ENCODE measurements at regions not wholly inside any gene's neighbourhood (a gene's known extent, or its start where the extent isn't known, plus 50 kb on each side); places are given as distances from the start of the nearest gene placed in this dataset.

DNA sequence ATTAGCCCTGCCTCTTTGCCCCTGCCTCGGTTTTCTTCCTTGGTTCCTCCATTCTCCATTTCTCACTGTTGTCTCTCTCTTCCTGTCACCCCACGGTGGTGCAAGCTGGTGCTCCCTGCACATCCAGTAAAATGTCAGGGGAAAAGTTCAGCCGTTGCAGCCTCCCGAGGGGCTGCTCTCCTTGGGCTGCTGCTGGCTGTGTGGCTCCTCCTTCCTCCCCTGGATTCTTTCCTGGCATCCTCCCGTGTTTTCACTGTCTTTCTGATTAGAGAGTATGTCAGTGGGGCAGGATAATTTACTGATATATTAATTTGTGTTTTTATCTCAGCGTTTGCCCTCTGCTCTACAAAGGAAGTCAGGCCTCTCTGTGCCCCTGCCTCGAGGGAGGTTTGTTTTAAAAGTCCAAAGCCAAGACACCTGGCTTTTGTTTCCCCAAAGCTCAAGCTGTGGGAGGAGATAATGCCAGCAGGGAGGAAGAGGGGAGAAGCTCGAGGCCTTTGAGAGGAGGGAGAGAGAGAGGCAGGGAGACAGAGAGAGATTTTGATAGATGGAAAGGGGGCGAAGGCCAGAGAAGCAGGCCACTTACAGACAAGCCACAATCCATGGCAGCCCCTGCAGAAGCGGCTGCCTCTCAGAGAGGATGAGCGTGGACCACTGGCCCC is 150.3 kb upstream of the NR2F2 start:
- no peak for TF ChIP-seq CTCF (conservative IDR thresholded peaks at IDR 0.05; ENCODE audit: low read depth, low read length)
- no peak for TF ChIP-seq EZH2 (IDR thresholded peaks at IDR 0.05; ENCODE audit: borderline replicate concordance, low read depth, low read length, poor library complexity, severe bottlenecking)
